ENCODE measurements at regions not wholly inside any gene's neighbourhood (a gene's known extent, or its start where the extent isn't known, plus 50 kb on each side); places are given as distances from the start of the nearest gene placed in this dataset.

DNA sequence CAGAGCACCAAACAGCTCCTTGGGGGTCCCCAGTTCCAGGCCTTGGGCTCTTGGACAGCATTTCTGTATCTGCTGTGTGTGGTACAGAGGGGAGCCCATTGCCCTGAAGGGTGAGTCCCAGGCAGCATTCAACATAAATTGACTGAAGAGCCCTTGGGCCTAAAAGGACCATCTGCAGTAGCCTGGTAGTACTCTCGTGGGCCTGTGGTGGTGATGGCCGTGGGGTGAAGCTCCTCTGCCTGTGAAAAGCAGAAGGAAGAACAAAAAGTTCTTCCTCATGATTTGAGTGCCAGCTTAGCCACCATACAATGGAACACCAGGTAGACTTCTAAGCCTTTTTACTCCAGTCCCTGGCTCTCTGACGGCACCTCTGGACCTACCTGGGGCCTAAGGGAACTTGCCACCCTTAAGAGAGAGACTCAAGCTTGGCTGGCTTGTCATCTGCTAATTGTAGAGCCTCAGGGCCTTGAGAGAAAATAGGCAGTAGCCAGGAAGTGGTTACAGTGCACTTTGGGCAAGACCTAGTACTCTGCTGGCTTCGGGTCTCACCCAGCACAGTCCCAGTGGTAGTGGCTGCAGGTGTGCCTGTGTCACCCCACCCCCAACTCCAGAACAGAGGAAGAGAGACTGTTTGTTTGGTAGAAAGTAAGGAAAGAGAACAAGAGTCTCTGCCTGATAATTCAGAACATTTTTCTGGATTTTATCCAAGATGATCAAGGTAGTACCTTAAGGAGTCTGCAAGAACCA is 84.6 kb upstream of the CERS6 start:
- intact Hi-C loops (cut with micrococcal nuclease) = no loop called here
- H2AFZ ChIP-seq (ENCODE audit: low read depth, low read length) = no peak overlapping the region
- dilution Hi-C loops (cut with MboI; ENCODE audit: extremely low pct_ligation_motif_present, low sequenced_read_pairs) = no loop called here

More for the DNA sequence above, 84.6 kb upstream of the CERS6 start:
- FAIRE-seq = no peak
- no peaks in the 10 kb centered on the region for H4K20me1 ChIP-seq (replicated peaks; ENCODE audit: control insufficient read depth, extremely low read depth, insufficient read depth, low read length)
- CTCF ChIA-PET = interaction anchor here (0.8 kb wide), 1 partner anchor 10 kb away, joined by 3 read pairs; no protein-coding TSS in a partner anchor
- no peaks in the 10 kb centered on the region for H3K36me3 ChIP-seq (ENCODE audit: control insufficient read depth in 2 of 2, extremely low read depth in 1 of 2, insufficient read depth in 2 of 2, low read length in 2 of 2)
- H3K79me2 ChIP-seq (ENCODE audit: control insufficient read depth, insufficient read depth, low read length) = no peaks in the 10 kb centered on the region
- no peak for DNase-seq (ENCODE audit: low read depth, low spot score)
- no peaks in the 10 kb centered on the region for H3K4me1 ChIP-seq (ENCODE audit: control insufficient read depth, extremely low read depth, insufficient read depth, low read length)
- TF ChIP-seq MYC (IDR thresholded peaks at IDR 0.05; ENCODE audit: low read depth, low read length) = no peak
- no peak for TF ChIP-seq FOS (IDR thresholded peaks at IDR 0.05; ENCODE audit: borderline replicate concordance, insufficient read depth, low read length)
- no peak for TF ChIP-seq JUN (IDR thresholded peaks at IDR 0.05; ENCODE audit: borderline replicate concordance, insufficient read depth, insufficient read length, low read depth)
- TF ChIP-seq POLR2A (IDR thresholded peaks at IDR 0.05; ENCODE audit: low read depth, low read length) = no peak
- TF ChIP-seq CTCF (IDR thresholded peaks at IDR 0.05; ENCODE audit: extremely low read depth in 1 of 2, insufficient read depth in 1 of 2, low read depth in 1 of 2, low read length in 2 of 2) = no peak
- no peak for TF ChIP-seq MAX (IDR thresholded peaks at IDR 0.05; ENCODE audit: insufficient read depth, insufficient read length)
- H3K27ac ChIP-seq (ENCODE audit: insufficient read depth, low read depth, low read length) = no peak overlapping the region
- no peak overlapping the region for H3K4me3 ChIP-seq (replicated peaks in 1 of 3; ENCODE audit: insufficient read depth in 1 of 3, low read depth in 1 of 3, low read length in 3 of 3)
- H3K9me1 ChIP-seq (replicated peaks; ENCODE audit: control insufficient read depth, extremely low read depth, insufficient read depth, low read length) = no peaks in the 10 kb centered on the region
- H3K27me3 ChIP-seq (ENCODE audit: control insufficient read depth in 2 of 2, insufficient read depth in 2 of 2, low read length in 2 of 2) = no peaks in the 10 kb centered on the region
- H3K4me2 ChIP-seq (ENCODE audit: insufficient read depth, low read length) = no peak overlapping the region
- no peak overlapping the region for H3K9ac ChIP-seq (replicated peaks; ENCODE audit: extremely low read depth, insufficient read depth, low read length)
- POLR2A ChIA-PET = no interaction called here
- no peaks in the 10 kb centered on the region for H3K9me3 ChIP-seq (replicated peaks; ENCODE audit: control insufficient read depth, insufficient read depth, low read length)
- no TSS peak for BruUV-seq (replicated peaks)

All from endothelial cell of umbilical vein (primary cell).